ENCODE measurements at regions not wholly inside any gene's neighbourhood (a gene's known extent, or its start where the extent isn't known, plus 50 kb on each side); places are given as distances from the start of the nearest gene placed in this dataset.

- no peak for TF ChIP-seq FOXJ3 (CRISPR knock-in tag; IDR thresholded peaks at IDR 0.05)
- no peak for TF ChIP-seq EP300 (IDR thresholded peaks at IDR 0.05; ENCODE audit: borderline replicate concordance in 1 of 2, low read depth in 1 of 2, low read length in 1 of 2)
- no peak for TF ChIP-seq SMC3 (IDR thresholded peaks at IDR 0.05; ENCODE audit: low read depth, low read length)
- TF ChIP-seq PBX3 (IDR thresholded peaks at IDR 0.05), result no peak
- TF ChIP-seq POLR2AphosphoS5 (IDR thresholded peaks at IDR 0.05; ENCODE audit: low read depth, low read length), result no peak
- no peak for TF ChIP-seq RCOR1 (IDR thresholded peaks at IDR 0.05; ENCODE audit: low read length)
- TF ChIP-seq NRF1 (IDR thresholded peaks at IDR 0.05; ENCODE audit: low read depth, low read length), result no peak
- no peak for TF ChIP-seq CHD2 (IDR thresholded peaks at IDR 0.05; ENCODE audit: low read length, partially characterized antibody)
- no peak for TF ChIP-seq TEAD4 (IDR thresholded peaks at IDR 0.05; ENCODE audit: borderline replicate concordance, insufficient read depth)
- TF ChIP-seq SIN3A (IDR thresholded peaks at IDR 0.05; ENCODE audit: borderline replicate concordance, low read depth, low read length), result no peak
- no peak for TF ChIP-seq ELF1 (IDR thresholded peaks at IDR 0.05)
- TF ChIP-seq FOSL2 (IDR thresholded peaks at IDR 0.05; ENCODE audit: borderline replicate concordance, low read depth), result no peak
- TF ChIP-seq USF1 (IDR thresholded peaks at IDR 0.05; ENCODE audit: borderline replicate concordance, low read depth), result no peak
- TF ChIP-seq RFX5 (IDR thresholded peaks at IDR 0.05; ENCODE audit: low read length), result no peak
- no peak for TF ChIP-seq IRF3 (IDR thresholded peaks at IDR 0.05; ENCODE audit: low read depth, low read length)
- TF ChIP-seq MEF2A (IDR thresholded peaks at IDR 0.05; ENCODE audit: borderline replicate concordance, low read depth), result no peak
- TF ChIP-seq ZBTB33 (IDR thresholded peaks at IDR 0.05; ENCODE audit: borderline replicate concordance, low read depth), result no peak
- TF ChIP-seq RAD21 (IDR thresholded peaks at IDR 0.05; ENCODE audit: low read length), result no peak
- 78% methylated on average over 2 of the region's 2 CpGs for WGBS (ENCODE audit: low lambda C conversion rate)
- H3K9ac ChIP-seq, result no peak overlapping the region
- POLR2A ChIA-PET, result no interaction called here
- H3K4me3 ChIP-seq (ENCODE audit: low read depth in 2 of 2, low read length in 1 of 2), result no peak overlapping the region
- no peaks in the 10 kb centered on the region for H3F3A ChIP-seq (replicated peaks; ENCODE audit: insufficient read depth)
- H3K36me3 ChIP-seq (replicated peaks in 1 of 2; ENCODE audit: control insufficient read depth in 1 of 2, insufficient read depth in 2 of 2, low read length in 1 of 2), result no peaks in the 10 kb centered on the region
- no peak for DNase-seq
- no peaks in the 10 kb centered on the region for H4K20me1 ChIP-seq (ENCODE audit: insufficient read depth)
- H3K79me2 ChIP-seq (ENCODE audit: insufficient read depth), result no peaks in the 10 kb centered on the region
- no peak overlapping the region for H2AFZ ChIP-seq (ENCODE audit: low read depth)
- H3K9me2 ChIP-seq, result no peaks in the 10 kb centered on the region
- CTCF ChIA-PET, result interaction anchor here (0.6 to 1.5 kb wide), 3 partner anchors 10 to 79 kb away, joined by 3 read pairs; no protein-coding TSS in a partner anchor
- H3K4me1 ChIP-seq (ENCODE audit: control insufficient read depth in 1 of 2, insufficient read depth in 2 of 2, low read depth in 1 of 2, low read length in 1 of 2), result no peaks in the 10 kb centered on the region
- no peaks in the 10 kb centered on the region for H3K9me3 ChIP-seq
- H3K4me2 ChIP-seq, result no peak overlapping the region
- no peaks in the 10 kb centered on the region for H3K27me3 ChIP-seq (ENCODE audit: insufficient read depth)
- no peak overlapping the region for H3K27ac ChIP-seq (ENCODE audit: low read depth in 2 of 2, low read length in 1 of 2)
Measured at GRCh38 chr3:116553355-116553754, 108.1 kb upstream of the LSAMP start.

All from SK-N-SH (cell line).